AG08396 (cell line): ENCODE measurements at regions not wholly inside any gene's neighbourhood (a gene's known extent, or its start where the extent isn't known, plus 50 kb on each side); places are given as distances from the start of the nearest gene placed in this dataset.

Experiments used
- DNase-seq: peaks from one replicate; pipeline ENCODE4 v3.0.0; 2012; ENCODE audit warnings: low spot score, mixed read lengths

DNA sequence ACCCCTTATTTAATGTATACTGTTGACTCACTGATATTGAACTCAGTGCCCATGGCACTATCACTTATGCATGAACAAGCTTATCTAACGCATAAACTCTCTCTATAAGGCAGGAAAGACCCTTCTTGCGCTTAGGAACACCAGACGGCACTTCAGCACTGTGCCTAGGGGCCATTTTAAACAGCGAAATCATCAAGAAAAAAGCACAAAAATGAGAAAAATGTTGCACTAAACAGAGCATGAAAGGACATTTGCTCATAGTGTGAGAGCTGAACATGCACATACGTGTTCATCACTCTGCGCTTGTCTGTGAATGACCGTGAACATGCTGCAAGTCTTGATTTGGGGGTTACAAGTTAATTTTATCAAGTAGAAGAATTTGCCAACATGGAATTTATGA is 109.6 kb downstream of the WDR11 start:
- DNase-seq, result no peak

DNA sequence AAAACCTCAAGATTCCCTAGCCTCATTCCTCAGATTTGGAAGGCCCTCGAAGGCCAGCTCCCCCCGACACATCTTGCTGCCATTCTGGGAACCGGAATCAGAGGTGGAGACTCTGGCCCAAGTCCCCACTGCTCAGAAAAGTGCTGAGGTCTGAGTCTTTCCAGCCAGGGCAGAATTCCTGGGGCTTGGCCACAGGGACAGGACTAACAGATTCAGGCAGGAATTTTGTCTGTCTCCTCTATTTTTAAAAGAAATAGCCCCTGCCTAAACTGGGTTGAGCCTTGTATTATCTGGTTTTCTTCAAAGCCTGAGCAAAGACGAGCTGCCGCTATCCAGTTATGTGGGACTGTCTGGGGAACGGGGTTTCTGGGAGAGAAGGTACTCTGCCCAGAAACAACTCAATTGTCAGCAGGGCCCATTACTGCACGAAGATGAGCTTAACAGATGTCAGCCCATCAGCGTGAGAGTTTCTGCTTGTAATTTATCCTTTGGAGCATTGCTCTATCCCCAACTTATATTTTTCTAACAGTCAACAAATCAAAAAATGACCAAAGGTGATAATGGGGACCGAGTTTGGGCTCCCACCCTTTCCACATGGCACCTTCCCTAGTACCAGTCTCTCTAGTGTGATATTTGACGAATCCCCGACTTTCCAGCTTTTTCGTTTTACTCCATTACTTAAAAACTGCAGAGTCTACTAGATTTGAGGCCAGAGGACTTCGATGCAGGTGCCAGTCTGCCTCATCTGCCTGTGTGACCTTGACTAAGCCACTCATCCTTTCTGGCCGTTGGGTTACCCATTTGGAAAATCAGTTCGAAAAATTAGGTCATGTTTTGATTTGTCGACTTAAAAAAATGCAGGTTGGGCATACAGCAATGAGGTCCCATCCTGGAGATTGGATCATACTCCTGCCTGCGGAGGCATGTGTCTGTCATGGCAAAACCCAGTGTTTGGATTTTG is 110.9 kb downstream of the WDR11 start:
- DNase-seq, result no peak

DNA sequence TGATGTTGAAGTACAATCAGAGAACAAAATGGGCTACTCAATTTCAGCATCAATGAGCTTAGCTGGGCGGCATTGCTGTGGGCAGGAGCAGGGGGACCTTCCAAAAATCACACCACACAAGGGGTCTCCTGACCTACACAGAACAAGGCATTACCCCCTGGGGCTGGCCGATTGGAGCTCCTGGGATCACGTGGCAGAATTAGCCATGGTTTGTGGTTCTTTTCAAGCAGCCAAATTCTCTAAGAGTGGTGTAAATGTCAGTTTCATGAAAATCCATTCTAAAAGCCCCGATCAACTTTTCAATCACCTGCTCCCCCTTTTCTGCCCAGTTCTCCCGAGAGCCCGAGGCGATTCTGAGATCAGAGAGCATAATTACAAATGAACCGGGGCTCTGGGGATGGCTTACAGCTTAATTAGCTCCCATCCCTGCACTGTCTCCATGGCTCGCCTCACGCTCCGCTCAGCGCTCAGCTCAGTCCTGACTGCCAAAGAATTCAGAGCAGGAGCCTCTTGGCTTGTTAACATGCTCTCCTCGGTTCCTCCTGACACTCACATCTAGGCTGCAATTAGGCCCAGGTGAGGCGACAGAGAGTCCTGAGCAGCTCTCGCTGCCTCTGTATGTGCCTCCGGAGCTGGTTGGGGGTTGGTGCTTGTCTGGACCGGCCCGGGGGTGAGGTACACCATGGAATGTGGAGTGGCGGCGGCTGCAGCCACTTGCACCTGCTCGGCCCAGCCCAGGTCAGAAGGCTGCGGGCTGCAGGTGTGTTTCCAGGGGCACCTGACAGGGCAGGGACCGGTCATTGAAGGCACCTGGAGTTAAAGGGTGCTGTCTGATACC is 111.8 kb downstream of the WDR11 start:
- no peak for DNase-seq

DNA sequence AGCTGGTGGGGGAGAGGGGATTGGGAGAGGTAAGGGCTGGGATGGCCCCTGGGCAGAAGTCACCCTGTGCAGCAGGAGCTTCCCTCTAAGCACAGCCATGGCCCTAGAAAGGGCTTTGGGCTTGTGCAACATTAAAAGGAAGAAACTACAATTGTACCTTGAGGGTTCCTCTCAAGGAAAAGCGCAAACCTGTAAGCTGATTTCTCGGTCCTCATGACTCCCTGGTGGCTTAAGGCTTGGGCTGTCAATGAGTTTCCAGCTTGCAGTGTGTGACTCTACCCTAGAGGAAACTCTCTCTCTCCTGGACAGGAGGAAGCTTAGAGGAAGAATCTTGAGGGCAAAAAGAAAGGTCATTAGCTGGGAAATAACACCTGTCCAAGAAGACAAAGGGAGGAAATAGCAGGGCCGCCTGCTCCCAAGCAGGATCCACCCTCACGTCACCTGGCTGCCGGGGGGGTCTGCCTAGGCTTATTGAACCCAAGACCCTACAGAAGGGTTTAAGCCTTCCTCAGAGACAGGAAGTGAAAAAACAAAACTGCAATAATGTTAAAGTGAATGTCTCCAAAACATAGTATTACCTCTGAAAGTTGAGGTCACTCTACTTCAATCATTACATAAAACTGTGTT is 112.5 kb downstream of the WDR11 start:
- DNase-seq, result no peak

DNA sequence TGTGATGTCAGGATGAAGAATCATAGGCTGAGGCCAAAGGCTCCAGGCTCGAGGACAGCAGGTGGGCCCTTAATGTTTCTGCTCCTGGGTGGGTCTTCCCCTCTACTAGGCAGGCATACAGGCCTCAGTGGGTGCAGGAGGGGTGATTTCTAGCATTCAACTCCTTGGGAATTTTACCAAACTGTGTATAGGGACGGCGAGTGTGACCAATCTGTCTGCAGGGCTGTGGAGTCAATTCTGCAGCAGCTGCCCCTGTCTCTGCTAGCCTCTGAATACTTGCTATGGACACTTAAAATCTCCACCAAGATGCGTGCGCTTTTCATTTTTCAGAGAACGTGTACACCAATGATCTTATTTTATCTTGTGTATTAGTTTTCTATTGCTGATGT is 115.5 kb downstream of the WDR11 start:
- DNase-seq, result no peak

DNA sequence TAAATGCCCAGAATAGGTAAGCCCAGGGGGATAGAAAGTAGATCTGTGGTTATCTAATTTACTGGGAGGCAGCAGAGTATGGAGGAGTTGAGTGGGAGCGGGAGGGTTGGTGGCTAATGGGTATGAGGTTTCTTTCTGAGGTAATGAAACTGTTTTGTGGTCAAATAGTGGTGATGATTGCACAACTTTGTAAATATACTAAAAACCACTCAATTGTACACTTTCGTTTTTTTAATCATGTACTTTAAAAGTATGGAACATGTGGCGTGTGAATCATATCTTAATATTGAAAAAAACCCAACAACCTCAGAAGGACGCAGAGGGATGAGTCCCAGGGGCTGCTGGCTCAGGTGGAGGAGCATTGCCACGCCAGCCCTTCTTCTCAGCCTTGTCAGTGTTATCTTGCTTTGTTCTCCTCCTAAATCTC is 118.1 kb downstream of the WDR11 start:
- no peak for DNase-seq

DNA sequence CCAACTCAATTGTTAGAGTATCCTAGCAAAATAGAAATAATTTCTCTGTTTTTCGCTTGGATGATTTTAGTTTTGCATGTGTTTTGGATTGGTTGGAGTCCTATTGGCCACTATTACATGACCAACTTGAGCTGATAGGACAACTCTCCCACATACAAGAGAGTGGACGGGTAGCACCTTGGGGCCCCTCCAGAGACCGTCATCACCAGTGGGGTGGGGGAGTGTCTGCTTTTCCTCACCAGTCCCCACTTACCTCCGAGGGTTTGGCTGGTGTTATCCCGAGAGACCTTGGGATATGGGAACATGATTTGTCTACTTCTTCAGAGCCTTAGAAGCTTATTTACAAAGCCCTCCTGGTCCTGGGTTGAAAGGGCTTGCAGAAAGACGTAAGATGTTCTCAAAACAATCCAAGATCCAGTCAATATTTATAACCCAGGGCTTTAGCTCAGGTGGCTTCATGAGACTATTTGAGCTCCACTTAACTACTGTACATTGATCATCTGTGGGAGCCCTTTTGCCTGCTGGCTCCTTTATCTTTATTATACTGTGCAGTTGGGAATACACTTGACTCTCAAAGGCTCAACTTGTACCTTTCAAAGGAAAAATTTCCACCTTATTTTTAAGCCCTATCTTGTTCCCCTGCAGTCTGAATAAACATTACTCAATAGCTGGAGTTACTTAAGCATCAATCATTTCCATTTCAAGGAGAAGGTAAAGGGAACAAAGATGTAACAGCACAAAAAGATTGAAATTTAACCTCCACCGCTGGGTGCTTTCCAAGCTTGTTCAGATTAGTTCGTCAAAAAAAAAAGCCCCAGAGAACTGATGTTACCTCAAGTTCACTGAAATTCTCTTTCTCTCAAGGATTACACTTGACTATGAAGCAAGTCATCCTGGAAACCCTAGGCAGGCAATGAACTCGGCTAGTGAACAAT is 119.7 kb downstream of the WDR11 start:
- DNase-seq, result no peak

DNA sequence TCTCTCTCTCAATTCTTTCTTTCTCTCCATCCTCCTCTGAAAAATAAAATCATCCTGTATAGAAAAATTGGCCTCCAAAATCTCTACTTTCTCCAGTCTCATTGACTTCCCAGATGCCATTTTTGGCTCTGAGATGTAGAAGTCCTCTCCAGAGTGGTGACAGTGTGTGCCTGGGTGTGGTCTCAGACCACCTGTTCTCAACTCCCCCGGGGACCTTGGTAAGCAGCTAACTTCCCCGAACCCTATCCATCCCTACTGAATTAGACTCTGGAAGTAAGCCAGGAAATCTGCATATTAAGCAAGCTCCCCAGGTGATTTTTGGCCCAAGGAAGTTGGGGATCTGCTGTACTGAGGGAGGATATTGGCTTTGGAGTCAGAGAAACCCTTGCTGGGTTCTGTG is 120.5 kb downstream of the WDR11 start:
- no peak for DNase-seq

DNA sequence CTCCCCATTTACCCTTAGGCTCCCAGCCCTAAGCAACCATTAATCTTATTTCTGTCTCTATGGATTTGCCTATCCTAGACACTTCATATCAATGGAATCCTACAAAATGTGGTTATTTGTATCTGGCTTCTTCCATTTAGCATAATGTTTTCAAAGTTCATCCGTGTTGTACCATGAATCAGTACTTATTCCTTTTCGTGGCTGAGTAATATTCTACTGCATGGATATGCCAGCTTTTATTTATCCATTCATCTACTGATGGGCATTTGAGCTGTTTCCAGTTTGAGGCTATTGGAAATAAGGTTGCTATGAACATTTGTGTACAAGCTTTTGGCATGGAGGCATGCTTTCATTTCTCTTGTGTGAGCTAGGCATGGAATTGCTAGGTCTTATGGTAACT is 121.1 kb downstream of the WDR11 start:
- DNase-seq, result no peak

DNA sequence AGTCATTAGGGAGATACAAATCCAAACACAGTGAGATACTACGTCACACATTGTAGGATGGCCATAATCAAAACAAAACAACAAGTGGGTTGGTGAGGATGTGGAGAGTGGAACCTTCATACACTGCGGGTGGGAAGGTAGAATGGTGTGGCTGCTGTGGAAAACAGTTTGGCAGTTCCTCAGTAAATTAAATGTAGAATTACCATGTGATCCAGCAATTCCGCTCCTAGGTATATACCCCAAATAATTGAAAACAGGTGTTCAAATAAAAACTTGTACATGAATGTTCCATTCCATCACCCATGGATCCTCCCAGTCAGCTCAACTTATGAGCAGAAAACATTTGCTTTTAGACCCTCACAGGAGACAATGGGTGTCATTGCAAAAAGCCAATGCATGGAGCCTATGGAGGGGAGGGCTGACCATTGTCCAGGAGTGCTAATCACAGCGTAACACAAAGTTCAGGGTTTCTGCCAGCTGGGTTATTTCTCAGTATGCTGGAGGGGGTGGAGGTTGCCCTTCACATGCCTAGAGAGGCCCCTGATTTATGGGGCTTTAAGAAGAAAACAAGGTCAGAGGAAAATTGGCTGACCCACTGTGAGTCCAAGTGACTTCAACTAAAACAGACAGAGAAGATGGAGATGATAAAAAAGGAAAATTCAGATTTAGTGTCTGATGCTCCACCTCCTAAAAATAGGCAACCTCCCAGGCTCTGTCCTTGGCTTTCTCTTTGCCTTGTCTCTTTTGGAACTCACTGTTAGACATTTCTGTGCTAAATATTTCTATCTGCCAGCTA is 124.1 kb downstream of the WDR11 start:
- DNase-seq, result no peak

DNA sequence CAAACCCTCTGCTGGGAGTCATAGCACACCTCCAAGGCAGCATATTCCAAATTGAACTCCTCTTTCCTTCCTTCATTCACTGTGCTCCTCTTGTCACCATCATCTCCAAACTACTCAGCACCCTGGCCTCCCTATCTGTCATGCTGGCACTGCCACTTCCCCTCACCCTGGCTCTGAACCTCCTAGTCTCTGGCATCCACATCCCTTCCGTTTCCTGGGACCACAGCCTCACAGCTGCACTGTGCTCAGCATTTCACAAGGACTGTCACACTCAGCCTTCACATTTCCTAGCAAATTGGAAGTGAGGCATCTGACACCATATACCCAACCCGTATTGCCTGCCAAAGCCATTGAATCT is 124.7 kb downstream of the WDR11 start:
- no peak for DNase-seq

DNA sequence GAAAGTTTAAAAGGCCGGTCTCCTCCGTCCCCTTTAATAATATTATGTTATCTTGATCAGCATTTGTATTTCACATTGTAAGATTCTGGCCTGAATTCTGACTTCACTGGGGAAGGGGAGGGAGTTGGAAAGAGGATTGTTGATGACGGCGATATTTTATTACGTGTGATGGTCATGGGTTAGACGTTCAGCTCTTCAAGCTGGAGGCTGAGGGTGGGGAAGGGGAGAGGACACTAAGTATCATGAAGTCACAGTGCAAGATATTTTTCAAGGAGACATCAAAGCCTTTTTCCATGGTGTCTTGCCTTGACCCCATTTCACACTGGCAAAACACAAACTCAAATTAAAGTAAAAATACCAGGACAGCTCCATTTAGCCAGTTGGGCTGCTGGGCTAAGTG is 126.7 kb downstream of the WDR11 start:
- DNase-seq, result no peak

DNA sequence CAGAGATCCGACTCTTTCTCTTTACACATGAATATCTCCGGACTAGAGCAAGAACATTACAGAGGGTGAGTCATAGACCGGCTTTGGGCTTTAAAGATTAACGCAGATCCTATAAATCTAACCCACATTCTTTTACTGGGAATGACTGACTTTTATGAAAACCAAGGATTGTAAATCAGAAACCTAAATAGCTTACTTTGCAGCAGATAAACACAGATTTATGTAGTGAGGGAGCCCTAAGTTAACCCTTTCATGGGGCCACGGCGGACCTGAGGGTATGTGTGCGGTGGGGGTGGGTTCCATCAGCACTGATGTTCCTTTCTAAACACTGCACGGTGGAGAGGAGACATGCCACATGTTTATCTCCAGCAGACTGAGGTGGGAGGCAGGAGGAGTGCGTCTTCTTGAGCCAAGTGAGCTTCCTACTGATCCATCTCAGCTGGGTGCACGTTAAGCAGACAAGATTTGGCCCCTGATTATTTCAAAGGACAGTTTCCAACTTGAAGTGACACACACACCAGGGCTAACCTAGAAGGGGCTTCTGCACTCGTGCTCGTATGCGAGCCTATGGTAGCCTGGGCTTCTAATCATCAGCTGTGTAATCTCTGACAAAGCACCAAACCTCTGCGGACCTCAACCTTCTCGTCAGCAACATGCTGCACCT is 127.6 kb downstream of the WDR11 start:
- peak; percentile 22 for DNase-seq

DNA sequence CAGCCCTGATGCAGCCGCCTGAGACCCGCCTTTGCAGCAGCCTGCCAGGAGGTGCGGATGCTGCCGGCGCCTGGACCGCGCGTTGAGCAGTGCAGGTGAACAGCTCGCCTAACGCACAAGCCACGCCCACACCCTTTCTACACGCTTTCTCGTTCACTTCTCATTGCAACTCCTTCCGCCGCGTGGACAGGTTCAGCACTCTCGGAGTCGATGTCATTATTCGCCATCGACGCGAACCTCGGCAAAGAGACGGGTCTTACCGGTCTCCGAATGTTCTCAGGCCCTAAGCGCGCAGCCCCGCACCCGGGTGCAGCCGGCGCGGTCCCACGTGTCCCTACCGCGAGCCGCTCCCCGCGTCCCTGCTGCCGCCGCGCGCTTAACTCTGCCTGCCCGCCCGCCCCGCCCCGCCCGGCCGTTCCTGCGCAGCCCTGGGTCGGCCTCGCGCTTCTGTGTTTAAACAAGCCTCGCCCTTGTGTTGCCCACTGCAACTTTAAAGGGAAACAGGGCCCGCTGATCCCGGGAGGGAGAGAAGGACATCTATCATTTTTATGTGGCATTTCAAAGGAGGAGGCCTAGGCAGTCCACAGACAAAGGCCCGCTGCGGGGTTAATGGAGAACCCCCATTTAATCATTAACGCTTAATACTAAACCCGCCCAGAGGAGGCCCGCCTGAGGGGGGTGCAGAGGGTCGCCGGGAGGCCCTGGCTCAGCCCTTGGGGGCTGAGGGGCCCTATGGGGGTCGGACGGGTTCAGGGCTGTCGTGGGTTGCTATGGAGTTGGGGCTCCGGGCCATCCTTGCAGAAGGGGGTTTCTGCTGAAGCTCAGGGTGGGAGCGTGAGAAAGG is 128.5 kb downstream of the WDR11 start:
- peak; percentile 28 for DNase-seq

DNA sequence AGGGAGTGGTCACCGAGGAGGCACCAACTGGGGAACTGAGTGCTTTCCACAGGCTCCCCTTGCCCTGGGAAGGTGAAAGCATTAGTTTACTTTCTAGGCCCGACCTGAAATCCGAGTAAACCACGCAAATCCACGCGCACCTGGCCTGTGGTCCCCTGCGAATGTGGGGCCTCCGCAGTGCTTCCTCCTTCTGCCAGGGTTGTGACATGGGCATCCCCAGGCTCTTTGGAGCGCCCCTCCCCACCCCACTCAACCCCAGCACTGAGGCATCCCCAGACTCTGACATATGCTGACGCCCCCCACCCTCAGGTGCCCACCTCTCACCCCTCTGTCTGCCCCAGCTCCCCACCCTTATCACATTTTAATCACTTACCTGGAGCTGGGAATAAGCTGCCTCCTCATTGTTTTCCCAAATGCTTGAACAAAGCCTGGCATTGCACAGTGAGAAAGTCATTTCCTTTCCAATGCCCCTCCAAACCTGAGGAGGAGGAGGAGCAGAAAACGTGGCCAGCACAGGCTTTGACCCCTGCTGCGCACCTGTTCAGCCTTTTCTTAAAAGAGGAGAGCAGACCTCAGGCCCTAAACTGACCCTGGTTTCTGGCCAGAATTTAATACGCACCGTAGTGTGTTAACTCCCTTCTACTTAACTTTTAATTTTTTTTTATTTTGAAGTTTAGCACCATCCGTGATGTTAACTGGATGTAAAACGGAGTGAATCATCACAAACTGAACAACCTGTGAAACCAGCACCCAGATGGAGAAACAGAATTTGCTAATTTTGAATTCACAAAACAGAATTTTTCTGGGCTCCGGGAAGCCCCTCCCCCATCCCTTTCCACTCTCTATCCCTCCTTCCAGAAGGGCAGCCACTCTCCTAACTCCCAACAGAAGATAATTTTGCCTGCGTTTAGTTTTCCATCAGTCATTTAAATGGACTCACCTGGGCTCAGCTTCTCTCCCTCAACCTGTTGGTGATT is 129.4 kb downstream of the WDR11 start:
- DNase-seq, result no peak

DNA sequence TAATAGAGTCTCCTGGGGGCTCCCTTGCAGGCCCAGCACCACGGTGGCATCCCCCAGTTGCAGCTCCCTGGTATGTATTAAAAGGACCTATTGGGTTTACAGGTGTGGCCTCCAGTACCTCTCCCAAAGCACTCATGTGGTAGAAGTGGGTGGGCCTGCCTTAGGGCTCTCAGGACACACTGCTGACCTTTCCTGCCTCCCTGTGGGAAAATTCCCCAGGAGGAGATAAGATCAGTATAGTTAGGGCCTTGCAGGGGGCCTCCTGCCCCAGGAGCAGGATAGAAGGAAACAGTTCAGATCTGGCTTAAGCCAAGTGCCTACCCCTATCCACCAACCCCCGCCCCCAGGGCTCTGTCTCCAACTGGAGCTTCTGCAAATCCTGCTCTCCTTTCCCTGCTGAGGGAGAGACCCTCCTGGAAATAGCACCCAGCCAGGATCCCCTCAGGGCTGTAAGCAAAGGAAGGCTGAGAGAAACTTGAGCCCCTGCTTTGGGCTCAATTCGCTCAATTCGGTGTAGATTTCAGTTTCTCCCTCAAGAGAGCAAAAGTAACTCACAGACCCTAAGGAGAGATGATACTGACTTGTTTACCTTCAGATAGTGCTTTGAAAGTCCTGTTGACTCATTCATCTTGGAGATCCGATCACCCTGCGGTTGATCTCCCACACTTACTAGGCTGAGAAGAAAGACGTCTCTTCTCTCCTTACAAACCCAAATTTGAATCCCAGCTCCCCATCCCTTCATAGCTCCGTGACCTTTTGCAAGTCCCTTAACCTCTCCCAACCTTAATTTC is 130.6 kb downstream of the WDR11 start:
- DNase-seq, result no peak

DNA sequence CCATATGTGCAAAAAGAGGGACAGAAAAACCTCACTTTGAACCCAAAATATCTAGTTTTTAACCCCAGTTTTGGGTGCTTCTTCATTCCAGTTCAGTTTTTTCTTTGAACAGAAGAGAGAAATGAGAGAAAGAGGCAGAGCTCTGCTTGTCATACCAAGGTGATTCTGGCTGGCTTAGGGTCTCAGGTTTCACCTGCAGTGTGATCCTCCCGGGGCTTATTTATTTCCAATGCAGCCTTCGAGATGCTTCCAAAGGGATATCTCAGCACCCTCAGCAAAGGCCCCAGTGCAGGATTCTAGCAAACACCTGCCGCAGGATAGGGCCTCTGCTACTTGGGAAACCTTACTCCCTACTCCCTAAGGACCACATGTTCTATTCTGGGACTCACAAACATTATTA is 131.3 kb downstream of the WDR11 start:
- no peak for DNase-seq
